Neural cell (in vitro differentiated cells): ENCODE measurements at regions not wholly inside any gene's neighbourhood (a gene's known extent, or its start where the extent isn't known, plus 50 kb on each side); places are given as distances from the start of the nearest gene placed in this dataset.

Experiments used
- EZH2 ChIP-seq: fragments of 200-600, 300-800 bp; shearing (Covaris generic), sonication (generic); IDR thresholded peaks from 2 replicates; pipeline ENCODE4 v1.6.1; 2014; ENCODE audit warnings: antibody characterized with exemption, low read length, borderline replicate concordance, mild to moderate bottlenecking; ENCODE audit not compliant: insufficient read depth, poor library complexity, severe bottlenecking
- TF ChIP-seq, protein P1 (sequence below): fragments of 450-650 bp; IDR thresholded peaks from 2 replicates; pipeline ENCODE4 v1.5.1; 2014; ENCODE audit warnings: antibody characterized with exemption, mild to moderate bottlenecking, moderate library complexity; ENCODE audit not compliant: poor library complexity, severe bottlenecking

DNA sequence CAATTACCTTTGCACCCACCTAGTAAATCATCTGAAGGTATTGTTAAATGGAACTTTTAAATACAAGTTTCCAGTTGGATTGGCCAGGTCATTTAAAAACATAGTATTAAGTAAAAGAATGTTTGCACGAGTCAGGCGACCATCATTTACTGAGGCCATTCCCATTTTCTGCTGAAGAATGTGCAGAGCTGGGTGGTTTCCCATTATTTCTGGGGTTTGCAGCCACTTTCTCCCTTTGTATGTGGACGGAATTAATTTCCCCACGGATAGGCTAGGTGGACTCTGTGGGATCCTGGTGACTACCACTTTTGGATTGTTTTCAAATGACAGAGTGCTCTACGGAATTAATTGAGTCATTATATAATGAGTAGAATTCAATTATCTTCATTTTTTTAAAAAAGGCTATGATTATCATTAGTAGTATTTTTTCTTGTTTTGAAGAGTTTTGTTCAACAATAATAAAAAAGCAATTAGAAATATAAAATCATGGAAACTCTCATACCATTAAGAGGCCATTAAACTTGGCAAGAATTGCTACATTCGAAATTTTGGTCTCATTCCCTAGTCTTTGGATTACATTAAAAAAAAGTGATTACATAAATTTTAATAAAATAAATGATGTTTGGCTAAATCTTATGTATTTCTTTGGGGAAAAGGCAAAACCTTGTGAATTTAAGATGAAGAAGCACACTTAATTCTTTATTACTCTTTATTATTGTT, 120.4 kb upstream of the FZD8 start:
- TF ChIP-seq, protein P1, sequence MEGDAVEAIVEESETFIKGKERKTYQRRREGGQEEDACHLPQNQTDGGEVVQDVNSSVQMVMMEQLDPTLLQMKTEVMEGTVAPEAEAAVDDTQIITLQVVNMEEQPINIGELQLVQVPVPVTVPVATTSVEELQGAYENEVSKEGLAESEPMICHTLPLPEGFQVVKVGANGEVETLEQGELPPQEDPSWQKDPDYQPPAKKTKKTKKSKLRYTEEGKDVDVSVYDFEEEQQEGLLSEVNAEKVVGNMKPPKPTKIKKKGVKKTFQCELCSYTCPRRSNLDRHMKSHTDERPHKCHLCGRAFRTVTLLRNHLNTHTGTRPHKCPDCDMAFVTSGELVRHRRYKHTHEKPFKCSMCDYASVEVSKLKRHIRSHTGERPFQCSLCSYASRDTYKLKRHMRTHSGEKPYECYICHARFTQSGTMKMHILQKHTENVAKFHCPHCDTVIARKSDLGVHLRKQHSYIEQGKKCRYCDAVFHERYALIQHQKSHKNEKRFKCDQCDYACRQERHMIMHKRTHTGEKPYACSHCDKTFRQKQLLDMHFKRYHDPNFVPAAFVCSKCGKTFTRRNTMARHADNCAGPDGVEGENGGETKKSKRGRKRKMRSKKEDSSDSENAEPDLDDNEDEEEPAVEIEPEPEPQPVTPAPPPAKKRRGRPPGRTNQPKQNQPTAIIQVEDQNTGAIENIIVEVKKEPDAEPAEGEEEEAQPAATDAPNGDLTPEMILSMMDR = no peak
- no peak for TF ChIP-seq EZH2
